HepG2 (cell line): ENCODE measurements at regions not wholly inside any gene's neighbourhood (a gene's known extent, or its start where the extent isn't known, plus 50 kb on each side); places are given as distances from the start of the nearest gene placed in this dataset.

ENCODE experiments used
- HDAC1 ChIP-seq: sonication (generic); formaldehyde crosslinking; IDR thresholded peaks from 2 replicates; pipeline ENCODE4 v1.5.1; 2020; ENCODE audit warnings: mild to moderate bottlenecking, missing genetic modification reagents
- HNF1A ChIP-seq, 2 experiments: sonication (generic) in 1 of 2; formaldehyde crosslinking in 1 of 2; IDR thresholded peaks; 2 replicates each; pipeline versions ENCODE4 v1.4.0 to v1.6.1; 2016 to 2020; ENCODE audit warnings: borderline replicate concordance in 1 of 2, low read depth in 1 of 2, mild to moderate bottlenecking in 1 of 2, missing genetic modification reagents in 1 of 2
- MATR3 ChIP-seq: sonication (generic); formaldehyde crosslinking; IDR thresholded peaks from 2 replicates; pipeline ENCODE4 v1.4.0; 2020; ENCODE audit warnings: missing genetic modification reagents
- NFYC ChIP-seq: IDR thresholded peaks from 2 replicates; pipeline ENCODE4 v1.6.1; 2016; ENCODE audit warnings: missing genetic modification reagents, missing compliant biosample characterization
- POLR2A ChIP-seq, 2 experiments: IDR thresholded peaks; 2 replicates each; pipeline ENCODE4 v1.6.1; 2011; ENCODE audit warnings: low read depth in 2 of 2, low read length in 2 of 2, mild to moderate bottlenecking in 1 of 2, moderate library complexity in 1 of 2; ENCODE audit not compliant: insufficient read depth in 1 of 2
- ZBTB3 ChIP-seq: sonication (generic); formaldehyde crosslinking; IDR thresholded peaks from 2 replicates; pipeline ENCODE4 v1.4.0; 2020; ENCODE audit warnings: low read depth, mild to moderate bottlenecking, moderate library complexity, missing genetic modification reagents, borderline replicate concordance
- ZNF18 ChIP-seq: sonication (generic); formaldehyde crosslinking; IDR thresholded peaks from 2 replicates; pipeline ENCODE4 v1.8.0; 2022; ENCODE audit warnings: mild to moderate bottlenecking, missing genetic modification reagents; ENCODE audit not compliant: insufficient replicate concordance
- ZNF768 ChIP-seq: sonication (generic); formaldehyde crosslinking; IDR thresholded peaks from 2 replicates; pipeline ENCODE4 v1.4.0; 2020; ENCODE audit warnings: missing genetic modification reagents

GRCh38 chr6:139982652-139983295, 608.3 kb upstream of the CITED2 start:
- no peak for TF ChIP-seq POLR2A (IDR thresholded peaks at IDR 0.05; ENCODE audit: insufficient read depth in 1 of 2, low read depth in 2 of 2, low read length in 2 of 2)
- TF ChIP-seq ZNF18 (CRISPR knock-in tag): no peak
- TF ChIP-seq ZBTB3 (CRISPR knock-in tag): no peak
- no peak for TF ChIP-seq NFYC (CRISPR knock-in tag)
- no peak for TF ChIP-seq ZNF768 (CRISPR knock-in tag)
- TF ChIP-seq HNF1A (IDR thresholded peaks at IDR 0.05; ENCODE audit: low read depth): no peak
- no peak for TF ChIP-seq HNF1A (CRISPR knock-in tag; IDR thresholded peaks at IDR 0.05; ENCODE audit: borderline replicate concordance)
- no peak for TF ChIP-seq HDAC1
- no peak for TF ChIP-seq MATR3 (CRISPR knock-in tag)
